Liver (tissue), 8 donors: ENCODE measurements at regions not wholly inside any gene's neighbourhood (a gene's known extent, or its start where the extent isn't known, plus 50 kb on each side); places are given as distances from the start of the nearest gene placed in this dataset.

Experiments used
- DNase-seq: peaks from one replicate; pipeline ENCODE4 v3.0.0-alpha.2; 2017; ENCODE audit warnings: low spot score
- H3K27ac ChIP-seq, 2 donors: one replicate each; pipeline ENCODE4 v1.7.0; 2013; ENCODE audit warnings: inconsistent platforms in 2 of 2, low read length in 2 of 2, control low read depth in 1 of 2, low read depth in 1 of 2, mild to moderate bottlenecking in 1 of 2
- H3K27me3 ChIP-seq, 4 donors: one replicate each; pipeline versions ENCODE4 v1.6.1 to v1.7.0; 2013; ENCODE audit warnings: low read length in 3 of 4, inconsistent platforms in 1 of 4, mild to moderate bottlenecking in 1 of 4, moderate library complexity in 1 of 4; ENCODE audit not compliant: control insufficient read depth in 4 of 4, insufficient read depth in 4 of 4
- H3K36me3 ChIP-seq, 4 donors: one replicate each; pipeline versions ENCODE4 v1.6.1 to v1.7.0; 2013; ENCODE audit warnings: low read length in 3 of 4, mild to moderate bottlenecking in 3 of 4, low read depth in 1 of 4, moderate library complexity in 1 of 4; ENCODE audit not compliant: control insufficient read depth in 4 of 4, insufficient read depth in 3 of 4
- H3K4me1 ChIP-seq, 4 donors: one replicate each; pipeline versions ENCODE4 v1.6.1 to v1.7.0; 2013; ENCODE audit warnings: low read length in 3 of 4, mild to moderate bottlenecking in 3 of 4, moderate library complexity in 1 of 4; ENCODE audit not compliant: control insufficient read depth in 4 of 4, insufficient read depth in 4 of 4
- H3K4me3 ChIP-seq, 3 donors: one replicate each; pipeline versions ENCODE4 v1.6.1 to v1.7.0; 2013; ENCODE audit warnings: low read length in 3 of 3, control low read depth in 1 of 3, low read depth in 1 of 3, mild to moderate bottlenecking in 1 of 3
- H3K9ac ChIP-seq, 2 donors: one replicate each; pipeline ENCODE4 v1.7.0; 2013; ENCODE audit warnings: low read length in 2 of 2, mild to moderate bottlenecking in 2 of 2, moderate library complexity in 2 of 2, control low read depth in 1 of 2, low read depth in 1 of 2
- H3K9me3 ChIP-seq, 4 donors: one replicate each; pipeline versions ENCODE4 v1.6.1 to v1.7.0; 2013; ENCODE audit warnings: low read length in 3 of 4; ENCODE audit not compliant: control insufficient read depth in 4 of 4
- EGR1 ChIP-seq, 2 donors: IDR thresholded peaks; 2 replicates each; pipeline ENCODE4 v1.6.1; 2016 to 2018; ENCODE audit warnings: antibody characterized with exemption in 2 of 2, low read depth in 2 of 2
- FOXA1 ChIP-seq: IDR thresholded peaks from 2 replicates; pipeline ENCODE4 v1.6.1; 2016; ENCODE audit warnings: antibody characterized with exemption
- FOXA2 ChIP-seq: IDR thresholded peaks from 2 replicates; pipeline ENCODE4 v1.6.1; 2016; ENCODE audit warnings: antibody characterized with exemption
- GABPA ChIP-seq, 2 donors: IDR thresholded peaks in 1 of 2; conservative IDR thresholded peaks in 1 of 2; 2 replicates each; pipeline ENCODE4 v1.6.1; 2016; ENCODE audit warnings: antibody characterized with exemption in 2 of 2, mild to moderate bottlenecking in 1 of 2, moderate library complexity in 1 of 2
- HNF4A ChIP-seq, 2 donors: conservative IDR thresholded peaks; 2 replicates each; pipeline ENCODE4 v1.6.1; 2016; ENCODE audit warnings: antibody characterized with exemption in 2 of 2, mild to moderate bottlenecking in 2 of 2
- JUND ChIP-seq, 2 donors: IDR thresholded peaks; 2 replicates each; pipeline ENCODE4 v1.6.1; 2016; ENCODE audit warnings: antibody characterized with exemption in 2 of 2
- NR2F2 ChIP-seq: IDR thresholded peaks from 2 replicates; pipeline ENCODE4 v1.6.1; 2016; ENCODE audit warnings: antibody characterized with exemption
- RAD21 ChIP-seq, 2 donors: IDR thresholded peaks; 2 replicates each; pipeline ENCODE4 v1.6.1; 2016; ENCODE audit warnings: antibody characterized with exemption in 2 of 2, mild to moderate bottlenecking in 2 of 2
- REST ChIP-seq: IDR thresholded peaks from 2 replicates; pipeline ENCODE4 v1.6.1; 2016; ENCODE audit warnings: antibody characterized with exemption, mild to moderate bottlenecking
- RXRA ChIP-seq, 2 donors: IDR thresholded peaks; 2 replicates each; pipeline ENCODE4 v1.6.1; 2017 to 2018; ENCODE audit warnings: antibody characterized with exemption in 2 of 2, mild to moderate bottlenecking in 1 of 2
- TAF1 ChIP-seq: conservative IDR thresholded peaks from 2 replicates; pipeline ENCODE4 v1.6.1; 2016; ENCODE audit warnings: antibody characterized with exemption, mild to moderate bottlenecking
- YY1 ChIP-seq: IDR thresholded peaks from 2 replicates; pipeline ENCODE4 v1.6.1; 2016; ENCODE audit warnings: antibody characterized with exemption, mild to moderate bottlenecking
- WGBS: extraction: QIAGEN DNeasy Blood & Tissue Kit; methylation state at CpG from one replicate; pipeline ENCODE4 v1.1.7; 2013; 5-methylcytosine and 5-hydroxymethylcytosine counted together
- TF ChIP-seq, protein P1 (sequence below): IDR thresholded peaks from 2 replicates; pipeline ENCODE4 v1.6.1; 2016; ENCODE audit warnings: antibody characterized with exemption
- TF ChIP-seq, protein P2 (sequence below): IDR thresholded peaks from 2 replicates; pipeline ENCODE4 v1.6.1; 2016; ENCODE audit warnings: antibody characterized with exemption
- TF ChIP-seq, protein P3 (sequence below): fragments of 150-350 bp; IDR thresholded peaks from 2 replicates; pipeline ENCODE4 v1.5.1; 2017; ENCODE audit warnings: improper control_type of control experiment, low read depth, low read length; ENCODE audit not compliant: missing input control
- TF ChIP-seq, protein P4 (sequence below): IDR thresholded peaks from 2 replicates; pipeline ENCODE4 v1.6.1; 2016; ENCODE audit warnings: antibody characterized with exemption
- donor health status: healthy.
- donor health status: healthy.
- donor health status: healthy.
- donor health status: healthy.
- donor health status: healthy.

DNA sequence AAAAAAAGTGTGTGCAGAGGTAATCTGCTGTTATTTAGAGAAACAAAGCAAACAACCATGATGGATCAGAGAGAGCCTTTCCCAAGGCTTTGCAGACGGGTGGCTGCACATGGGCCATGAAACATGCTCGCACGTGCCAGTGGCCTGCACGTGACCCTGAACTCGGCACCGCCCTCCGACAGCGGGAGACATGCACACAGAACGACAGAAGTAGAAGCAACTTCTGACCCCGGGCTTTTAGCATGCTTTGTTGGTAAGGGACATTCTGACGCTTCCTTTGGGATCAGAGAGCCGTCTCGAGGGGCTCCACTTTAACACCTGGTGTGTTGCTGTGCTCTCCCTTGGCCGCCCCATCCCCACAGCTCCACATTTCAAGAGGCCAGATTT lies 112.5 kb downstream of the KCNF1 start (continued):
- TF ChIP-seq REST (no peak), FOXA1 (no peak), GABPA (IDR thresholded peaks at IDR 0.05 in 1 of 2, conservative IDR thresholded peaks at IDR 0.05 in 1 of 2) (no peak), RXRA (IDR thresholded peaks at IDR 0.05) (no peak)
- TF ChIP-seq, protein P1, sequence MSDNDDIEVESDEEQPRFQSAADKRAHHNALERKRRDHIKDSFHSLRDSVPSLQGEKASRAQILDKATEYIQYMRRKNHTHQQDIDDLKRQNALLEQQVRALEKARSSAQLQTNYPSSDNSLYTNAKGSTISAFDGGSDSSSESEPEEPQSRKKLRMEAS, result no peak

DNA sequence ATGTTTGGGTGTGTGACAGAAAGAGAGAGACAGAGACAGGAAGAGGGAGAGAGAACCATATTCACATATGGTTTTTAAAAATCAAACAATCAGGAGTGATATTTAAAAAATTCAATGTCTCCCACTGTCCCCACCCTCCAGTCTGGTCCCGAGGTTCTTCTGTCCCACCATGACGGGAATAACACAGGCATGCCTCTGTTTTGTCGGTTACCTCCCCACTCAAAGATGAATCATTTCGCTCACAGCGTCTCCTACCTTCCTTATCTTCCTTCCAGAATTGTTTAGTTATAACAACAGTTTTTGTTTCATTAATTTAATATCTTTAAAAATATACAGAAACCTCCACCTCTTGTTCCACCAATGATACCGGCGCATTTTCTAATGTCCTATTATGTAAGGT lies 113.0 kb downstream of the KCNF1 start:
- Histone ChIP-seq H3K9me3 (no peaks in the 10 kb centered on the region), H3K4me1 (no peaks in the 10 kb centered on the region), H3K9ac (no peak overlapping the region), H3K27ac (no peak overlapping the region), H3K36me3 (no peaks in the 10 kb centered on the region), H3K4me3 (no peak overlapping the region), H3K27me3 (no peaks in the 10 kb centered on the region)
- no peak for DNase-seq
- TF ChIP-seq HNF4A (conservative IDR thresholded peaks at IDR 0.05), result no peak
- TF ChIP-seq, protein P2, sequence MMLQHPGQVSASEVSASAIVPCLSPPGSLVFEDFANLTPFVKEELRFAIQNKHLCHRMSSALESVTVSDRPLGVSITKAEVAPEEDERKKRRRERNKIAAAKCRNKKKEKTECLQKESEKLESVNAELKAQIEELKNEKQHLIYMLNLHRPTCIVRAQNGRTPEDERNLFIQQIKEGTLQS, result no peak
- TF ChIP-seq, protein P3, sequence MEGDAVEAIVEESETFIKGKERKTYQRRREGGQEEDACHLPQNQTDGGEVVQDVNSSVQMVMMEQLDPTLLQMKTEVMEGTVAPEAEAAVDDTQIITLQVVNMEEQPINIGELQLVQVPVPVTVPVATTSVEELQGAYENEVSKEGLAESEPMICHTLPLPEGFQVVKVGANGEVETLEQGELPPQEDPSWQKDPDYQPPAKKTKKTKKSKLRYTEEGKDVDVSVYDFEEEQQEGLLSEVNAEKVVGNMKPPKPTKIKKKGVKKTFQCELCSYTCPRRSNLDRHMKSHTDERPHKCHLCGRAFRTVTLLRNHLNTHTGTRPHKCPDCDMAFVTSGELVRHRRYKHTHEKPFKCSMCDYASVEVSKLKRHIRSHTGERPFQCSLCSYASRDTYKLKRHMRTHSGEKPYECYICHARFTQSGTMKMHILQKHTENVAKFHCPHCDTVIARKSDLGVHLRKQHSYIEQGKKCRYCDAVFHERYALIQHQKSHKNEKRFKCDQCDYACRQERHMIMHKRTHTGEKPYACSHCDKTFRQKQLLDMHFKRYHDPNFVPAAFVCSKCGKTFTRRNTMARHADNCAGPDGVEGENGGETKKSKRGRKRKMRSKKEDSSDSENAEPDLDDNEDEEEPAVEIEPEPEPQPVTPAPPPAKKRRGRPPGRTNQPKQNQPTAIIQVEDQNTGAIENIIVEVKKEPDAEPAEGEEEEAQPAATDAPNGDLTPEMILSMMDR, result no peak
- TF ChIP-seq JUND (IDR thresholded peaks at IDR 0.05), result no peak
- TF ChIP-seq TAF1, result no peak
- TF ChIP-seq, protein P4, sequence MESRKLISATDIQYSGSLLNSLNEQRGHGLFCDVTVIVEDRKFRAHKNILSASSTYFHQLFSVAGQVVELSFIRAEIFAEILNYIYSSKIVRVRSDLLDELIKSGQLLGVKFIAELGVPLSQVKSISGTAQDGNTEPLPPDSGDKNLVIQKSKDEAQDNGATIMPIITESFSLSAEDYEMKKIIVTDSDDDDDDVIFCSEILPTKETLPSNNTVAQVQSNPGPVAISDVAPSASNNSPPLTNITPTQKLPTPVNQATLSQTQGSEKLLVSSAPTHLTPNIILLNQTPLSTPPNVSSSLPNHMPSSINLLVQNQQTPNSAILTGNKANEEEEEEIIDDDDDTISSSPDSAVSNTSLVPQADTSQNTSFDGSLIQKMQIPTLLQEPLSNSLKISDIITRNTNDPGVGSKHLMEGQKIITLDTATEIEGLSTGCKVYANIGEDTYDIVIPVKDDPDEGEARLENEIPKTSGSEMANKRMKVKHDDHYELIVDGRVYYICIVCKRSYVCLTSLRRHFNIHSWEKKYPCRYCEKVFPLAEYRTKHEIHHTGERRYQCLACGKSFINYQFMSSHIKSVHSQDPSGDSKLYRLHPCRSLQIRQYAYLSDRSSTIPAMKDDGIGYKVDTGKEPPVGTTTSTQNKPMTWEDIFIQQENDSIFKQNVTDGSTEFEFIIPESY, result no peak
- TF ChIP-seq RXRA (IDR thresholded peaks at IDR 0.05), result no peak
- no peak for TF ChIP-seq FOXA2
- no peak for TF ChIP-seq YY1
- no peak for TF ChIP-seq RAD21 (IDR thresholded peaks at IDR 0.05)
- TF ChIP-seq GABPA (IDR thresholded peaks at IDR 0.05 in 1 of 2, conservative IDR thresholded peaks at IDR 0.05 in 1 of 2), result no peak
- no peak for TF ChIP-seq EGR1 (IDR thresholded peaks at IDR 0.05; ENCODE audit: low read depth in 2 of 2)
- TF ChIP-seq NR2F2, result no peak
- WGBS, result 92% methylated on average over 7 of the region's 7 CpGs
